Right hindlimb (tissue), 1 donor: ENCODE measurements at regions not wholly inside any gene's neighbourhood (a gene's known extent, or its start where the extent isn't known, plus 50 kb on each side); places are given as distances from the start of the nearest gene placed in this dataset.

Source experiments
- DNase-seq: peaks from one replicate; pipeline ENCODE4 v3.0.0-alpha.2; 2018

- DNase-seq: no peak
Observed at GRCh38 chr22:44442186-44442815, 55.7 kb downstream of the RTL6 start.

- no peak for DNase-seq
Observed at GRCh38 chr22:44441401-44442185, 56.4 kb downstream of the RTL6 start.

- no peak for DNase-seq
Observed at GRCh38 chr22:44440224-44441160, 57.5 kb downstream of the RTL6 start.

- DNase-seq: no peak
Observed at GRCh38 chr22:44439356-44440223, 58.4 kb downstream of the RTL6 start.

GRCh38 chr22:44438481-44439131 is 59.4 kb downstream of the RTL6 start:
- DNase-seq: no peak

- DNase-seq: no peak
Observed at GRCh38 chr22:44438056-44438455, 60.0 kb downstream of the RTL6 start.

GRCh38 chr22:44437216-44438055 is 60.6 kb downstream of the RTL6 start:
- no peak for DNase-seq

GRCh38 chr22:44436736-44437135 is 61.3 kb downstream of the RTL6 start:
- no peak for DNase-seq

GRCh38 chr22:44431256-44431655 is 66.8 kb downstream of the RTL6 start:
- no peak for DNase-seq

- DNase-seq: no peak
Observed at GRCh38 chr22:44430716-44431115, 67.3 kb downstream of the RTL6 start.

GRCh38 chr22:44429941-44430587 is 68.0 kb downstream of the RTL6 start:
- no peak for DNase-seq

GRCh38 chr22:44428941-44429830 is 68.8 kb downstream of the RTL6 start:
- DNase-seq: no peak

- DNase-seq: no peak
Observed at GRCh38 chr22:44427611-44428470, 70.2 kb downstream of the RTL6 start.

- no peak for DNase-seq
Observed at GRCh38 chr22:44426981-44427380, 71.1 kb downstream of the RTL6 start.

- DNase-seq: no peak
Observed at GRCh38 chr22:44425694-44426045, 72.4 kb downstream of the RTL6 start.

GRCh38 chr22:44424867-44425693 is 73.0 kb downstream of the RTL6 start:
- peak; percentile 19 for DNase-seq

GRCh38 chr22:44424359-44424682 is 73.7 kb downstream of the RTL6 start:
- DNase-seq: no peak
